Ectodermal cell (in vitro differentiated cells): ENCODE measurements at regions not wholly inside any gene's neighbourhood (a gene's known extent, or its start where the extent isn't known, plus 50 kb on each side); places are given as distances from the start of the nearest gene placed in this dataset.

Experiments used
- H3K27ac ChIP-seq: 2 replicates; pipeline ENCODE4 v1.7.0; 2013; ENCODE audit warnings: mild to moderate bottlenecking, low read depth, low read length; ENCODE audit not compliant: insufficient read depth, poor library complexity, severe bottlenecking
- H3K27me3 ChIP-seq: 2 replicates; pipeline ENCODE4 v1.7.0; 2013; ENCODE audit warnings: mild to moderate bottlenecking, low read length; ENCODE audit not compliant: insufficient read depth, control insufficient read depth, poor library complexity, severe bottlenecking
- H3K36me3 ChIP-seq: one replicate; pipeline ENCODE4 v1.7.0; 2013; ENCODE audit warnings: low read length; ENCODE audit not compliant: control insufficient read depth, insufficient read depth
- H3K4me1 ChIP-seq: one replicate; pipeline ENCODE4 v1.7.0; 2013; ENCODE audit warnings: low read length; ENCODE audit not compliant: control insufficient read depth, insufficient read depth
- H3K4me3 ChIP-seq: 2 replicates; pipeline ENCODE4 v1.7.0; 2013; ENCODE audit warnings: low read depth, low read length, control low read depth; ENCODE audit not compliant: insufficient read depth
- H3K9me3 ChIP-seq: 2 replicates; pipeline ENCODE4 v1.7.0; 2013; ENCODE audit warnings: mild to moderate bottlenecking, low read length, moderate library complexity; ENCODE audit not compliant: control insufficient read depth
- WGBS, 2 experiments: methylation state at CpG; one replicate each; pipeline ENCODE4 v1.1.7; 2013; ENCODE audit warnings: missing lambda C conversion rate in 2 of 2; 5-methylcytosine and 5-hydroxymethylcytosine counted together

- H3K9me3 ChIP-seq: no peaks in the 10 kb centered on the region
Measured at GRCh38 chr5:33305572-33305971, 135.2 kb upstream of the TARS1 start.

GRCh38 chr5:33306758-33307157 lies 134.0 kb upstream of the TARS1 start:
- Histone ChIP-seq H3K27me3 (no peaks in the 10 kb centered on the region), H3K36me3 (no peaks in the 10 kb centered on the region), H3K4me3 (no peak overlapping the region), H3K27ac (no peak overlapping the region), H3K9me3 (no peaks in the 10 kb centered on the region), H3K4me1 (no peaks in the 10 kb centered on the region)

More at GRCh38 chr5:33305572-33305971, 135.2 kb upstream of the TARS1 start:
- H3K36me3 ChIP-seq: no peaks in the 10 kb centered on the region
- H3K27me3 ChIP-seq: no peaks in the 10 kb centered on the region
- peaks cover 2% of the 10 kb centered on the region for H3K4me1 ChIP-seq
- H3K27ac ChIP-seq: no peak overlapping the region
- 94 to 99% methylated on average over 3 of the region's 3 CpGs for WGBS, 2 experiments
- no peak overlapping the region for H3K4me3 ChIP-seq

GRCh38 chr5:33308586-33308985 lies 132.2 kb upstream of the TARS1 start:
- no peaks in the 10 kb centered on the region for H3K27me3 ChIP-seq
- no peak overlapping the region for H3K27ac ChIP-seq
- 95 to 100% methylated on average over 1 of the region's 1 CpG for WGBS, 2 experiments
- H3K4me3 ChIP-seq: no peak overlapping the region
- no peaks in the 10 kb centered on the region for H3K9me3 ChIP-seq
- H3K36me3 ChIP-seq: no peaks in the 10 kb centered on the region
- H3K4me1 ChIP-seq: no peaks in the 10 kb centered on the region

- Histone ChIP-seq H3K27me3 (no peaks in the 10 kb centered on the region), H3K9me3 (no peaks in the 10 kb centered on the region), H3K4me3 (no peak overlapping the region), H3K4me1 (no peaks in the 10 kb centered on the region), H3K27ac (no peak overlapping the region), H3K36me3 (no peaks in the 10 kb centered on the region)
- 93 to 100% methylated on average over 2 of the region's 2 CpGs for WGBS, 2 experiments
Measured at GRCh38 chr5:33309068-33309467, 131.7 kb upstream of the TARS1 start.

GRCh38 chr5:33309536-33310345 lies 131.0 kb upstream of the TARS1 start:
- Histone ChIP-seq H3K4me3 (no peak overlapping the region), H3K9me3 (no peaks in the 10 kb centered on the region), H3K4me1 (no peaks in the 10 kb centered on the region), H3K27me3 (no peaks in the 10 kb centered on the region), H3K27ac (no peak overlapping the region), H3K36me3 (no peaks in the 10 kb centered on the region)
- WGBS, 2 experiments: 92 to 95% methylated on average over 3 of the region's 3 CpGs

GRCh38 chr5:33310451-33310850 lies 130.3 kb upstream of the TARS1 start:
- no peak overlapping the region for H3K4me3 ChIP-seq
- no peaks in the 10 kb centered on the region for H3K27me3 ChIP-seq
- H3K4me1 ChIP-seq: no peaks in the 10 kb centered on the region
- 95 to 96% methylated on average over 1 to 2 of the region's 2 CpGs for WGBS, 2 experiments
- H3K36me3 ChIP-seq: no peaks in the 10 kb centered on the region
- no peaks in the 10 kb centered on the region for H3K9me3 ChIP-seq
- H3K27ac ChIP-seq: no peak overlapping the region

GRCh38 chr5:33311893-33312292 lies 128.9 kb upstream of the TARS1 start:
- Histone ChIP-seq H3K4me3 (no peak overlapping the region), H3K27me3 (no peaks in the 10 kb centered on the region), H3K36me3 (no peaks in the 10 kb centered on the region), H3K27ac (no peak overlapping the region), H3K9me3 (no peaks in the 10 kb centered on the region), H3K4me1 (no peaks in the 10 kb centered on the region)

GRCh38 chr5:33312571-33313549 lies 127.9 kb upstream of the TARS1 start:
- 93 to 94% methylated on average over 3 to 4 of the region's 4 CpGs for WGBS, 2 experiments
- Histone ChIP-seq H3K27me3 (no peaks in the 10 kb centered on the region), H3K4me1 (no peaks in the 10 kb centered on the region), H3K36me3 (no peaks in the 10 kb centered on the region), H3K27ac (no peak overlapping the region), H3K4me3 (no peak overlapping the region), H3K9me3 (no peaks in the 10 kb centered on the region)

GRCh38 chr5:33315189-33315588 lies 125.6 kb upstream of the TARS1 start:
- no peaks in the 10 kb centered on the region for H3K4me1 ChIP-seq
- H3K27me3 ChIP-seq: no peaks in the 10 kb centered on the region
- WGBS, 2 experiments: 95 to 100% methylated on average over 1 of the region's 1 CpG
- H3K4me3 ChIP-seq: no peak overlapping the region
- H3K36me3 ChIP-seq: no peaks in the 10 kb centered on the region
- H3K9me3 ChIP-seq: no peaks in the 10 kb centered on the region
- no peak overlapping the region for H3K27ac ChIP-seq

- Histone ChIP-seq H3K4me3 (no peak overlapping the region), H3K4me1 (no peaks in the 10 kb centered on the region), H3K9me3 (no peaks in the 10 kb centered on the region), H3K36me3 (no peaks in the 10 kb centered on the region), H3K27ac (no peak overlapping the region), H3K27me3 (no peaks in the 10 kb centered on the region)
- WGBS, 2 experiments: 100% methylated on average over 1 of the region's 1 CpG; no CpG with 5 or more reads in 1 of the 2 experiments
Measured at GRCh38 chr5:33316773-33317172, 124.0 kb upstream of the TARS1 start.
